ENCODE measurements at regions not wholly inside any gene's neighbourhood (a gene's known extent, or its start where the extent isn't known, plus 50 kb on each side); places are given as distances from the start of the nearest gene placed in this dataset.

DNA sequence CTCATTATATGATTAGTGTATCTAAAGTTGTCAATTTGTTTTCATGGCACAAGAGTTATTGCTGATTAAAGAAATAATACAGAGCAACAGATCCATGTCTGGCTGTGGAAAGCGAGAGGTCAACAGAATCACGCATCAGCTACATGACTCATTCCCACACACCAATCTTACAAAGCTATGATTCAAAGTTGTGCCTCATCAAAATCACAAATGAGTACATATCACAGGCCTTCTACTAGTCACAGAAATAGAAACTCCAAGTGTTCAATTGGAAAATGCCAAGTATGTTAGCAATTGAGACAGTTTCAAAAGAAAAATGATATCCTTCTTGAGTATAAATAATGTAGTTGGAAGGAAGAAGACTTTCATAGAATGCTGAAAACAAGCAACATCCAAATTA is 57.8 kb upstream of the NKAIN2 start:
- TF ChIP-seq JUNB (IDR thresholded peaks at IDR 0.05; ENCODE audit: unreplicated experiment): no peak
- no peak for DNase-seq (ENCODE audit: low spot score)

DNA sequence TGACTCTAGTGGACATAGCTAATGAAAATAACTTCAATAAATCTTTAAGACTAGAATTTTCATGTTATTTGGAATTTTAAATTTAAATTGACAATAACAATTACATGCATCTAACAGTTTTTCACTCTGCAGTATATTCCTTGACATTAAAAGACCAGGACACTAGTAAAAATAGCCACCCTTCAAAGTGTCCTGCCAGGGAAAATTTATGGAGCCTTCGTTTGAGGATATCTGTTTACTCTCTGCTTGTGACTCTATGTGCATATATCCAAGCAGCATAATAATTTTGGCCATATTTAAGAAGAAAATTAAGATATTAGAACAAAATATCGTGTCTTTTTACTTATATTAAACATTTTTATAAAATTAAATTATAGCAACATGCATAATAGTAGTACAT is 58.8 kb upstream of the NKAIN2 start:
- Histone ChIP-seq H3K4me3 (no peak overlapping the region), H3K9me2 (ENCODE audit: insufficient read depth) (no peaks in the 10 kb centered on the region), H2AFZ (no peak overlapping the region), H3K27ac (ENCODE audit: low read depth) (no peak overlapping the region), H3K4me2 (no peak overlapping the region), H3K27me3 (ENCODE audit: insufficient read depth) (no peaks in the 10 kb centered on the region), H3K36me3 (ENCODE audit: insufficient read depth) (no peaks in the 10 kb centered on the region), H3F3A (replicated peaks; ENCODE audit: low read depth) (no peaks in the 10 kb centered on the region), H3K4me1 (ENCODE audit: insufficient read depth) (no peaks in the 10 kb centered on the region), H4K20me1 (replicated peaks; ENCODE audit: insufficient read depth) (no peaks in the 10 kb centered on the region), H3K79me2 (replicated peaks; ENCODE audit: insufficient read depth) (no peaks in the 10 kb centered on the region)
- DNase-seq (ENCODE audit: low spot score): no peak
- Mint-ChIP-seq H3K9me3 (no peaks in the 10 kb centered on the region), H3K4me1 (peaks cover 3% of the 10 kb centered on the region; the same call in 2 of the 3 replicates), H3K4me3 (no peak overlapping the region), H3K36me3 (ENCODE audit: low read depth) (no peaks in the 10 kb centered on the region), H3K27me3 (ENCODE audit: insufficient read depth, low read depth, poor library complexity) (no peaks in the 10 kb centered on the region), H3K27ac (no peak overlapping the region)
- no peak for ATAC-seq
- TF ChIP-seq, protein P1, sequence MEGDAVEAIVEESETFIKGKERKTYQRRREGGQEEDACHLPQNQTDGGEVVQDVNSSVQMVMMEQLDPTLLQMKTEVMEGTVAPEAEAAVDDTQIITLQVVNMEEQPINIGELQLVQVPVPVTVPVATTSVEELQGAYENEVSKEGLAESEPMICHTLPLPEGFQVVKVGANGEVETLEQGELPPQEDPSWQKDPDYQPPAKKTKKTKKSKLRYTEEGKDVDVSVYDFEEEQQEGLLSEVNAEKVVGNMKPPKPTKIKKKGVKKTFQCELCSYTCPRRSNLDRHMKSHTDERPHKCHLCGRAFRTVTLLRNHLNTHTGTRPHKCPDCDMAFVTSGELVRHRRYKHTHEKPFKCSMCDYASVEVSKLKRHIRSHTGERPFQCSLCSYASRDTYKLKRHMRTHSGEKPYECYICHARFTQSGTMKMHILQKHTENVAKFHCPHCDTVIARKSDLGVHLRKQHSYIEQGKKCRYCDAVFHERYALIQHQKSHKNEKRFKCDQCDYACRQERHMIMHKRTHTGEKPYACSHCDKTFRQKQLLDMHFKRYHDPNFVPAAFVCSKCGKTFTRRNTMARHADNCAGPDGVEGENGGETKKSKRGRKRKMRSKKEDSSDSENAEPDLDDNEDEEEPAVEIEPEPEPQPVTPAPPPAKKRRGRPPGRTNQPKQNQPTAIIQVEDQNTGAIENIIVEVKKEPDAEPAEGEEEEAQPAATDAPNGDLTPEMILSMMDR (conservative IDR thresholded peaks at IDR 0.05; ENCODE audit: low read depth in 2 of 2): no peak
- no peak for TF ChIP-seq ZNF331 (CRISPR knock-in tag; IDR thresholded peaks at IDR 0.05; ENCODE audit: low read depth)
- TF ChIP-seq, protein P2, sequence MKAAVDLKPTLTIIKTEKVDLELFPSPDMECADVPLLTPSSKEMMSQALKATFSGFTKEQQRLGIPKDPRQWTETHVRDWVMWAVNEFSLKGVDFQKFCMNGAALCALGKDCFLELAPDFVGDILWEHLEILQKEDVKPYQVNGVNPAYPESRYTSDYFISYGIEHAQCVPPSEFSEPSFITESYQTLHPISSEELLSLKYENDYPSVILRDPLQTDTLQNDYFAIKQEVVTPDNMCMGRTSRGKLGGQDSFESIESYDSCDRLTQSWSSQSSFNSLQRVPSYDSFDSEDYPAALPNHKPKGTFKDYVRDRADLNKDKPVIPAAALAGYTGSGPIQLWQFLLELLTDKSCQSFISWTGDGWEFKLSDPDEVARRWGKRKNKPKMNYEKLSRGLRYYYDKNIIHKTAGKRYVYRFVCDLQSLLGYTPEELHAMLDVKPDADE (IDR thresholded peaks at IDR 0.05): no peak
- TF ChIP-seq ZNF114 (CRISPR knock-in tag; IDR thresholded peaks at IDR 0.05): no peak
- TF ChIP-seq EZH2 (IDR thresholded peaks at IDR 0.05; ENCODE audit: low read depth, unreplicated experiment): no peak
- no peak for TF ChIP-seq POLR2AphosphoS5 (IDR thresholded peaks at IDR 0.05; ENCODE audit: low read depth)
- TF ChIP-seq, protein P3, sequence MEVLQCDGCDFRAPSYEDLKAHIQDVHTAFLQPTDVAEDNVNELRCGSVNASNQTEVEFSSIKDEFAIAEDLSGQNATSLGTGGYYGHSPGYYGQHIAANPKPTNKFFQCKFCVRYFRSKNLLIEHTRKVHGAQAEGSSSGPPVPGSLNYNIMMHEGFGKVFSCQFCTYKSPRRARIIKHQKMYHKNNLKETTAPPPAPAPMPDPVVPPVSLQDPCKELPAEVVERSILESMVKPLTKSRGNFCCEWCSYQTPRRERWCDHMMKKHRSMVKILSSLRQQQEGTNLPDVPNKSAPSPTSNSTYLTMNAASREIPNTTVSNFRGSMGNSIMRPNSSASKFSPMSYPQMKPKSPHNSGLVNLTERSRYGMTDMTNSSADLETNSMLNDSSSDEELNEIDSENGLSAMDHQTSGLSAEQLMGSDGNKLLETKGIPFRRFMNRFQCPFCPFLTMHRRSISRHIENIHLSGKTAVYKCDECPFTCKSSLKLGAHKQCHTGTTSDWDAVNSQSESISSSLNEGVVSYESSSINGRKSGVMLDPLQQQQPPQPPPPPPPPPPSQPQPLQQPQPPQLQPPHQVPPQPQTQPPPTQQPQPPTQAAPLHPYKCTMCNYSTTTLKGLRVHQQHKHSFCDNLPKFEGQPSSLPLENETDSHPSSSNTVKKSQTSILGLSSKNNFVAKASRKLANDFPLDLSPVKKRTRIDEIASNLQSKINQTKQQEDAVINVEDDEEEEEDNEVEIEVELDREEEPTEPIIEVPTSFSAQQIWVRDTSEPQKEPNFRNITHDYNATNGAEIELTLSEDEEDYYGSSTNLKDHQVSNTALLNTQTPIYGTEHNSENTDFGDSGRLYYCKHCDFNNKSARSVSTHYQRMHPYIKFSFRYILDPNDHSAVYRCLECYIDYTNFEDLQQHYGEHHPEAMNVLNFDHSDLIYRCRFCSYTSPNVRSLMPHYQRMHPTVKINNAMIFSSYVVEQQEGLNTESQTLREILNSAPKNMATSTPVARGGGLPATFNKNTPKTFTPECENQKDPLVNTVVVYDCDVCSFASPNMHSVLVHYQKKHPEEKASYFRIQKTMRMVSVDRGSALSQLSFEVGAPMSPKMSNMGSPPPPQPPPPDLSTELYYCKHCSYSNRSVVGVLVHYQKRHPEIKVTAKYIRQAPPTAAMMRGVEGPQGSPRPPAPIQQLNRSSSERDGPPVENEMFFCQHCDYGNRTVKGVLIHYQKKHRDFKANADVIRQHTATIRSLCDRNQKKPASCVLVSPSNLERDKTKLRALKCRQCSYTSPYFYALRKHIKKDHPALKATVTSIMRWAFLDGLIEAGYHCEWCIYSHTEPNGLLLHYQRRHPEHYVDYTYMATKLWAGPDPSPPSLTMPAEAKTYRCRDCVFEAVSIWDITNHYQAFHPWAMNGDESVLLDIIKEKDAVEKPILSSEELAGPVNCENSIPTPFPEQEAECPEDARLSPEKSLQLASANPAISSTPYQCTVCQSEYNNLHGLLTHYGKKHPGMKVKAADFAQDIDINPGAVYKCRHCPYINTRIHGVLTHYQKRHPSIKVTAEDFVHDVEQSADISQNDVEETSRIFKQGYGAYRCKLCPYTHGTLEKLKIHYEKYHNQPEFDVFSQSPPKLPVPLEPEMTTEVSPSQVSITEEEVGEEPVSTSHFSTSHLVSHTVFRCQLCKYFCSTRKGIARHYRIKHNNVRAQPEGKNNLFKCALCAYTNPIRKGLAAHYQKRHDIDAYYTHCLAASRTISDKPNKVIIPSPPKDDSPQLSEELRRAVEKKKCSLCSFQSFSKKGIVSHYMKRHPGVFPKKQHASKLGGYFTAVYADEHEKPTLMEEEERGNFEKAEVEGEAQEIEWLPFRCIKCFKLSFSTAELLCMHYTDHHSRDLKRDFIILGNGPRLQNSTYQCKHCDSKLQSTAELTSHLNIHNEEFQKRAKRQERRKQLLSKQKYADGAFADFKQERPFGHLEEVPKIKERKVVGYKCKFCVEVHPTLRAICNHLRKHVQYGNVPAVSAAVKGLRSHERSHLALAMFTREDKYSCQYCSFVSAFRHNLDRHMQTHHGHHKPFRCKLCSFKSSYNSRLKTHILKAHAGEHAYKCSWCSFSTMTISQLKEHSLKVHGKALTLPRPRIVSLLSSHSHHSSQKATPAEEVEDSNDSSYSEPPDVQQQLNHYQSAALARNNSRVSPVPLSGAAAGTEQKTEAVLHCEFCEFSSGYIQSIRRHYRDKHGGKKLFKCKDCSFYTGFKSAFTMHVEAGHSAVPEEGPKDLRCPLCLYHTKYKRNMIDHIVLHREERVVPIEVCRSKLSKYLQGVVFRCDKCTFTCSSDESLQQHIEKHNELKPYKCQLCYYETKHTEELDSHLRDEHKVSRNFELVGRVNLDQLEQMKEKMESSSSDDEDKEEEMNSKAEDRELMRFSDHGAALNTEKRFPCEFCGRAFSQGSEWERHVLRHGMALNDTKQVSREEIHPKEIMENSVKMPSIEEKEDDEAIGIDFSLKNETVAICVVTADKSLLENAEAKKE (CRISPR knock-in tag; IDR thresholded peaks at IDR 0.05): no peak

More for the DNA sequence above, 57.8 kb upstream of the NKAIN2 start:
- H3K9me3 Mint-ChIP-seq: no peaks in the 10 kb centered on the region
- no peaks in the 10 kb centered on the region for H3K27me3 Mint-ChIP-seq (ENCODE audit: insufficient read depth, low read depth, poor library complexity)
- H3K4me1 Mint-ChIP-seq: peaks cover 7% of the 10 kb centered on the region; the same call in 2 of the 3 replicates
- H3K4me3 Mint-ChIP-seq: no peak overlapping the region
- no peak overlapping the region for H3K4me2 ChIP-seq
- no peaks in the 10 kb centered on the region for H3K9me2 ChIP-seq (ENCODE audit: insufficient read depth)
- no peaks in the 10 kb centered on the region for H3K27me3 ChIP-seq (ENCODE audit: insufficient read depth)
- no peaks in the 10 kb centered on the region for H3K79me2 ChIP-seq (replicated peaks; ENCODE audit: insufficient read depth)
- H3K27ac Mint-ChIP-seq: no peak overlapping the region
- no peaks in the 10 kb centered on the region for H3K36me3 ChIP-seq (ENCODE audit: insufficient read depth)
- H3K36me3 Mint-ChIP-seq (ENCODE audit: low read depth): no peaks in the 10 kb centered on the region
- no peaks in the 10 kb centered on the region for H3F3A ChIP-seq (replicated peaks; ENCODE audit: low read depth)
- no peak overlapping the region for H2AFZ ChIP-seq
- no peak for ATAC-seq
- H3K27ac ChIP-seq (ENCODE audit: low read depth): no peak overlapping the region
- peaks cover 4% of the 10 kb centered on the region for H3K4me1 ChIP-seq (ENCODE audit: insufficient read depth)
- H3K4me3 ChIP-seq: no peak overlapping the region
- no peaks in the 10 kb centered on the region for H4K20me1 ChIP-seq (replicated peaks; ENCODE audit: insufficient read depth)

All from GM23338 (cell line).